B cell (primary cell): ENCODE measurements at regions not wholly inside any gene's neighbourhood (a gene's known extent, or its start where the extent isn't known, plus 50 kb on each side); places are given as distances from the start of the nearest gene placed in this dataset.

Experiments
- ATAC-seq: fragments of 200-7000 bp; cut with Tn5 transposase; one replicate; pipeline ENCODE4 v1.10.0; 2021; ENCODE audit warnings: low read depth, mild to moderate bottlenecking, moderate number of reproducible peaks, moderate library complexity
- CTCF ChIA-PET: fragments of 350-600 bp; sonication (Branson Sonifier 250); formaldehyde crosslinking; loops from one replicate; lab custom pipeline; 2021; ENCODE audit warnings: antibody characterized with exemption, inconsistent platforms; lab: Charles Lee
- POLR2A ChIA-PET: fragments of 350-600 bp; sonication (Branson Sonifier 250); formaldehyde crosslinking; loops from one replicate; lab custom pipeline; 2021; ENCODE audit warnings: antibody characterized with exemption; lab: Charles Lee
- DNase-seq: peaks from one replicate; pipeline ENCODE4 v3.0.0; 2013
- H2AFZ ChIP-seq: 2 replicates; pipeline ENCODE4 v1.6.1; 2012; ENCODE audit warnings: mild to moderate bottlenecking, low read depth, low read length; ENCODE audit not compliant: insufficient read depth, poor library complexity, severe bottlenecking
- H3K27ac ChIP-seq, 2 donors: 1 replicate in 1 of 2; 2 replicates in 1 of 2; pipeline ENCODE4 v1.5.1; 2012 to 2013; ENCODE audit warnings: low read length in 2 of 2, mild to moderate bottlenecking in 2 of 2, moderate library complexity in 1 of 2
- H3K27me3 ChIP-seq, 4 experiments: fragments of 200-600 bp in 1 of 4; sonication (generic) in 1 of 4; replicated peaks in 1 of 4; 1 replicate in 2 of 4; 2 replicates in 2 of 4; pipeline versions ENCODE4 v1.6.1 to v1.7.0; 2013 to 2016; ENCODE audit warnings: low read length in 3 of 4, mild to moderate bottlenecking in 2 of 4, mixed read lengths in 1 of 4, moderate library complexity in 1 of 4; ENCODE audit not compliant: insufficient read depth in 4 of 4, control insufficient read depth in 3 of 4; ENCODE audit errors: control extremely low read depth in 1 of 4
- H3K36me3 ChIP-seq, 2 experiments: replicated peaks in 1 of 2; 1 replicate in 1 of 2; 2 replicates in 1 of 2; pipeline versions ENCODE4 v1.6.1 to v1.7.1; 2013; ENCODE audit warnings: low read length in 1 of 2; ENCODE audit not compliant: insufficient read depth in 2 of 2, control insufficient read depth in 1 of 2; ENCODE audit errors: control extremely low read depth in 1 of 2, extremely low read depth in 1 of 2
- H3K4me1 ChIP-seq, 2 donors: fragments of 200-600 bp in 1 of 2; sonication (generic) in 1 of 2; 1 replicate in 1 of 2; 2 replicates in 1 of 2; pipeline versions ENCODE4 v1.5.1 to v1.6.1; 2013 to 2017; ENCODE audit warnings: low read length in 2 of 2; ENCODE audit not compliant: control insufficient read depth in 2 of 2, insufficient read depth in 2 of 2
- H3K4me2 ChIP-seq: replicated peaks from 2 replicates; pipeline ENCODE3; 2012; ENCODE audit warnings: mild to moderate bottlenecking, low read depth, low read length; ENCODE audit not compliant: poor library complexity, severe bottlenecking
- H3K4me3 ChIP-seq, 5 experiments: fragments of 200-600 bp in 1 of 5; sonication (generic) in 1 of 5; 1 replicate in 3 of 5; 2 replicates in 2 of 5; pipeline versions ENCODE4 v1.5.1 to v1.7.0; 2011 to 2016; ENCODE audit warnings: low read length in 4 of 5, mild to moderate bottlenecking in 4 of 5, low read depth in 2 of 5, control low read depth in 1 of 5, moderate library complexity in 1 of 5; ENCODE audit not compliant: insufficient read depth in 1 of 5; ENCODE audit errors: control extremely low read depth in 1 of 5, extremely low read depth in 1 of 5
- H3K79me2 ChIP-seq: fragments of 200-600 bp; sonication (generic); one replicate; pipeline ENCODE4 v1.6.0; 2016; ENCODE audit warnings: low read length; ENCODE audit not compliant: control insufficient read depth, insufficient read depth
- H3K9ac ChIP-seq: fragments of 200-600 bp; sonication (generic); 2 replicates; pipeline ENCODE4 v1.6.1; 2017; ENCODE audit warnings: mild to moderate bottlenecking, low read length, moderate library complexity
- H3K9me3 ChIP-seq, 3 donors: one replicate each; pipeline versions ENCODE4 v1.6.1 to v1.7.1; 2013; ENCODE audit warnings: low read length in 2 of 3; ENCODE audit not compliant: control insufficient read depth in 2 of 3, insufficient read depth in 1 of 3; ENCODE audit errors: control extremely low read depth in 1 of 3
- H4K20me1 ChIP-seq: 2 replicates; pipeline ENCODE4 v1.6.0; 2012; ENCODE audit warnings: mild to moderate bottlenecking, low read length; ENCODE audit not compliant: insufficient read depth, control insufficient read depth, poor library complexity, severe bottlenecking
- H3K27ac Mint-ChIP-seq: one replicate; pipeline ENCODE4 v1.8.0; 2021; ENCODE audit warnings: mixed read lengths
- H3K27me3 Mint-ChIP-seq: one replicate; pipeline ENCODE4 v1.8.0; 2021; ENCODE audit warnings: mixed read lengths
- H3K4me1 Mint-ChIP-seq: one replicate; pipeline ENCODE4 v1.8.0; 2021; ENCODE audit warnings: mixed read lengths
- H3K4me3 Mint-ChIP-seq: one replicate; pipeline ENCODE4 v1.8.0; 2021; ENCODE audit warnings: mixed read lengths
- H3K9me3 Mint-ChIP-seq: one replicate; pipeline ENCODE4 v1.8.0; 2022; ENCODE audit warnings: mixed read lengths; ENCODE audit not compliant: insufficient read depth
- EZH2 ChIP-seq: IDR thresholded peaks from 2 replicates; pipeline ENCODE4 v1.6.1; 2012; ENCODE audit warnings: borderline replicate concordance, low read depth, mild to moderate bottlenecking, moderate library complexity, low read length; ENCODE audit not compliant: insufficient read depth, poor library complexity, severe bottlenecking
- WGBS: methylation state at CpG from one replicate; pipeline ENCODE4 v1.1.5; 2013; ENCODE audit warnings: missing lambda C conversion rate; ENCODE audit not compliant: insufficient coverage; 5-methylcytosine and 5-hydroxymethylcytosine counted together
- intact Hi-C: fragments of 100-400 bp; cut with micrococcal nuclease; formaldehyde crosslinking; loops from one replicate; pipeline ENCODE4 v1.10.0; 2022
- TF ChIP-seq, protein P1 (sequence below): fragments of 200-600 bp; IDR thresholded peaks from one replicate; pipeline ENCODE4 v1.8.0; 2022; ENCODE audit warnings: antibody characterized with exemption, mild to moderate bottlenecking

DNA sequence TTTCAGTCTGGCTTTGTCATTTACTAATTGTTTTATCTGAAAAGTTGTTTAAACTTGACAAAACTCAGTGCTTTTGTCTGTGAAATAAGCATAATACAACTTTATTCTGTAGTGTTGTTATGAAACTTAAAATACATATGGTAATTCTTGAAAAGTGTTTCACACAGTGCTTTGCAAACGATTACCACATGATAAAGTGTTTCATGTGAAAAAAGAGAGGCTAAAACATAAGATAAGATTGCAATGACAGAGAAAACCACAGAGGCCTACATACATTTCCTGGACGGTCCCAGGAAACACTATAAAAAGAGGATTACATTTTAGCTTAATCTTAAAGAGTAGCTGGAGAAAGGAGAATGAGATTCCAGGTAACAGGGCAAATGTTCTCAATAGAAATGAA, 1934.6 kb upstream of the LRRTM1 start:
- no CpG with 5 or more reads among the region's 2 CpGs for WGBS
- no peaks in the 10 kb centered on the region for H4K20me1 ChIP-seq
- H3K36me3 ChIP-seq = no peaks in the 10 kb centered on the region
- no peaks in the 10 kb centered on the region for H3K27me3 Mint-ChIP-seq
- H3K27ac Mint-ChIP-seq = no peak overlapping the region
- H3K4me3 ChIP-seq = no peak overlapping the region
- H3K9ac ChIP-seq = no peak overlapping the region
- no peak overlapping the region for H2AFZ ChIP-seq
- ChIA-PET CTCF (no interaction called here), POLR2A (no interaction called here)
- ATAC-seq = no peak
- no peak overlapping the region for H3K4me3 Mint-ChIP-seq
- H3K27me3 ChIP-seq = no peaks in the 10 kb centered on the region
- H3K9me3 ChIP-seq = peaks cover 0 to 2% (median 0%) of the 10 kb centered on the region in 3 donors
- H3K27ac ChIP-seq = no peak overlapping the region
- H3K79me2 ChIP-seq = no peaks in the 10 kb centered on the region
- H3K4me2 ChIP-seq = no peak overlapping the region
- H3K4me1 ChIP-seq = no peaks in the 10 kb centered on the region
- H3K9me3 Mint-ChIP-seq = peaks cover 1% of the 10 kb centered on the region
- TF ChIP-seq, protein P1, sequence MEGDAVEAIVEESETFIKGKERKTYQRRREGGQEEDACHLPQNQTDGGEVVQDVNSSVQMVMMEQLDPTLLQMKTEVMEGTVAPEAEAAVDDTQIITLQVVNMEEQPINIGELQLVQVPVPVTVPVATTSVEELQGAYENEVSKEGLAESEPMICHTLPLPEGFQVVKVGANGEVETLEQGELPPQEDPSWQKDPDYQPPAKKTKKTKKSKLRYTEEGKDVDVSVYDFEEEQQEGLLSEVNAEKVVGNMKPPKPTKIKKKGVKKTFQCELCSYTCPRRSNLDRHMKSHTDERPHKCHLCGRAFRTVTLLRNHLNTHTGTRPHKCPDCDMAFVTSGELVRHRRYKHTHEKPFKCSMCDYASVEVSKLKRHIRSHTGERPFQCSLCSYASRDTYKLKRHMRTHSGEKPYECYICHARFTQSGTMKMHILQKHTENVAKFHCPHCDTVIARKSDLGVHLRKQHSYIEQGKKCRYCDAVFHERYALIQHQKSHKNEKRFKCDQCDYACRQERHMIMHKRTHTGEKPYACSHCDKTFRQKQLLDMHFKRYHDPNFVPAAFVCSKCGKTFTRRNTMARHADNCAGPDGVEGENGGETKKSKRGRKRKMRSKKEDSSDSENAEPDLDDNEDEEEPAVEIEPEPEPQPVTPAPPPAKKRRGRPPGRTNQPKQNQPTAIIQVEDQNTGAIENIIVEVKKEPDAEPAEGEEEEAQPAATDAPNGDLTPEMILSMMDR = no peak
- no peak for TF ChIP-seq EZH2
- H3K4me1 Mint-ChIP-seq = no peaks in the 10 kb centered on the region
- no peak for DNase-seq
- intact Hi-C loops = no loop called here

DNA sequence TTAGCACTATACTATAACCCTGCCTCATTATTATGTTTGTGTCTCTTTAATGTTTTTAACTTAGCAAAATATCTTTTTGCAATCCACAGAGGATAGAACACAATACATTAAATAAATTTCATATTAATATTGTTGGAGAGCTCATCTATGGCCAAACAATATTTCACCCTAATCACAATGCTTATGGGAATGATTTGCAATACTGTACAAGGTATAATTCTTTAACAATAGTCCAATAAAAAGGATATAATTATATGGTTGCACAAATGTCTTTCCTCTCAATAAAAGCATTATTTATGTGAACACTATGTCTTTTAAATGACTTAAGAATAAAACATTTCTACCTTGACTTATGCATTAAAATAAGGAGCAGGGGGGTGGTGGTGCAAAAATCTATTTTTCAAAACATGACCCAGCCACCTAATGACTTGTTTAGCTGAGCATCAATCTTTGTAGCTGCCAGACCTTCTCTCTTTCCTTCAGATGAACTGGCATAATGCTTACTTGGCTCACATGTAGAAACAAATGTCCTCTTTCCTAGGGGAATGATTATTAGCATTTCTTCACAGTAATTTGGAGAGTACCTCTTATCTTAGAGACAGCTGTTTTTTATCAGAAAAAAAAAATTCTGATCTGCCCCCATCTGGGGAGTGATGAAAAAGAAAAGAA, 1933.6 kb upstream of the LRRTM1 start:
- Histone ChIP-seq H3K27me3 (no peaks in the 10 kb centered on the region), H2AFZ (no peak overlapping the region), H3K36me3 (no peaks in the 10 kb centered on the region), H3K27ac (no peak overlapping the region), H3K4me1 (no peaks in the 10 kb centered on the region), H3K4me2 (no peak overlapping the region), H4K20me1 (no peaks in the 10 kb centered on the region), H3K9me3 (peaks cover 0 to 2% (median 0%) of the 10 kb centered on the region in 3 donors), H3K4me3 (no peak overlapping the region), H3K79me2 (no peaks in the 10 kb centered on the region), H3K9ac (no peak overlapping the region)
- ChIA-PET CTCF (no interaction called here), POLR2A (no interaction called here)
- DNase-seq = no peak
- no peak for ATAC-seq
- Mint-ChIP-seq H3K9me3 (peaks cover 1% of the 10 kb centered on the region), H3K27ac (no peak overlapping the region), H3K27me3 (no peaks in the 10 kb centered on the region), H3K4me1 (no peaks in the 10 kb centered on the region), H3K4me3 (no peak overlapping the region)
- intact Hi-C loops = no loop called here
- TF ChIP-seq, protein P1 = no peak
- TF ChIP-seq EZH2 = no peak
